GM12892 (cell line): ENCODE measurements at regions not wholly inside any gene's neighbourhood (a gene's known extent, or its start where the extent isn't known, plus 50 kb on each side); places are given as distances from the start of the nearest gene placed in this dataset.

ENCODE experiments used
- POLR2A ChIP-seq: IDR thresholded peaks from 2 replicates; pipeline ENCODE4 v1.6.1; 2011; ENCODE audit warnings: low read depth, low read length, control low read depth
- TAF1 ChIP-seq: IDR thresholded peaks from 2 replicates; pipeline ENCODE4 v1.6.1; 2011; ENCODE audit warnings: low read depth, mild to moderate bottlenecking, control low read depth, low read length, borderline replicate concordance

DNA sequence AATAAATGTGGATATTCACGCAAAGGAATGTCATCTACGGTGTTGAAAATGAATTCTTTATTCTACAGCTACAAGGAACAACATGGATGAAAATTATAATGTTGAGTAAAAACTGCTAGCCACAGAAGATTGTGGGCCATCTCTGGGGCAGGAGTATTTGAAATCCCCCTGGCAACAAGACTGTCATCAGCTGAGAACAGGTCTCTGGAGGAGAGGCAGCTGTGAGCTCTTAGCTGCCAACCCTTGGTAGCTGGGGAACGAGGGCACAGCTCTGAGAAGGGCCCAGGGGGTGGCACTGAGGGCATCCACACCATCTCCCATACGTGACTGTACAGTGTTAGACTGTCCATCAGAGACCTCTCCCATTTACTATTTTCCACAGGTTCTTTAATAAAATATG is 340.1 kb upstream of the MGMT start:
- TF ChIP-seq POLR2A (no peak), TAF1 (no peak)
